Body of pancreas (tissue), 4 donors: ENCODE measurements at regions not wholly inside any gene's neighbourhood (a gene's known extent, or its start where the extent isn't known, plus 50 kb on each side); places are given as distances from the start of the nearest gene placed in this dataset.

ENCODE experiments used
- ATAC-seq: fragments of 150-250 bp; one replicate; pipeline ENCODE4 v1.9.1; 2016
- DNase-seq, 4 donors: peaks; one replicate each; pipeline ENCODE4 v3.0.0-alpha.2; 2019
- H3K27ac ChIP-seq, 4 donors: fragments of 200-600 bp; sonication (generic); 1 replicate in 3 of 4; 2 replicates in 1 of 4; pipeline versions ENCODE4 v1.5.1 to v1.6.1; 2016 to 2019; ENCODE audit warnings: mild to moderate bottlenecking in 1 of 4, mixed read lengths in 1 of 4, moderate library complexity in 1 of 4
- H3K27me3 ChIP-seq, 2 donors: fragments of 200-600 bp; sonication (generic); one replicate each; pipeline ENCODE4 v1.6.0; 2016; ENCODE audit warnings: mild to moderate bottlenecking in 1 of 2
- H3K36me3 ChIP-seq, 2 donors: fragments of 200-600 bp; sonication (generic); replicated peaks in 1 of 2; 2 replicates each; pipeline ENCODE4 v1.5.1; 2016; ENCODE audit warnings: low read depth in 2 of 2; ENCODE audit not compliant: insufficient read depth in 1 of 2
- H3K4me1 ChIP-seq: fragments of 200-600 bp; sonication (generic); one replicate; pipeline ENCODE4 v1.6.0; 2016
- H3K4me3 ChIP-seq, 2 donors: fragments of 200-600 bp; sonication (generic); 1 replicate in 1 of 2; 2 replicates in 1 of 2; pipeline ENCODE4 v1.5.1; 2016 to 2019
- H3K9me3 ChIP-seq, 3 donors: fragments of 200-600 bp; sonication (generic); 1 replicate in 2 of 3; 2 replicates in 1 of 3; pipeline ENCODE4 v1.5.1; 2016
- POLR2A ChIP-seq, 3 donors: fragments of 450-650 bp; IDR thresholded peaks; one replicate each; pipeline ENCODE4 v1.6.1; 2016; ENCODE audit warnings: antibody characterized with exemption in 3 of 3, mild to moderate bottlenecking in 2 of 3
- WGBS, 2 donors: methylation state at CpG; one replicate each; pipeline ENCODE4 v1.1.5; 2017; 5-methylcytosine and 5-hydroxymethylcytosine counted together
- intact Hi-C: fragments of 100-400 bp; cut with DNase I; formaldehyde crosslinking; loops from one replicate; pipeline ENCODE4 v1.15.1; 2023
- TF ChIP-seq, protein P1 (sequence below), 7 experiments: fragments of 450-650 bp in 4 of 7; fragments of 200-600 bp in 3 of 7; sonication (generic) in 3 of 7; IDR thresholded peaks; one replicate each; pipeline ENCODE4 v1.5.1; 2016 to 2019; ENCODE audit warnings: antibody characterized with exemption in 7 of 7

DNA sequence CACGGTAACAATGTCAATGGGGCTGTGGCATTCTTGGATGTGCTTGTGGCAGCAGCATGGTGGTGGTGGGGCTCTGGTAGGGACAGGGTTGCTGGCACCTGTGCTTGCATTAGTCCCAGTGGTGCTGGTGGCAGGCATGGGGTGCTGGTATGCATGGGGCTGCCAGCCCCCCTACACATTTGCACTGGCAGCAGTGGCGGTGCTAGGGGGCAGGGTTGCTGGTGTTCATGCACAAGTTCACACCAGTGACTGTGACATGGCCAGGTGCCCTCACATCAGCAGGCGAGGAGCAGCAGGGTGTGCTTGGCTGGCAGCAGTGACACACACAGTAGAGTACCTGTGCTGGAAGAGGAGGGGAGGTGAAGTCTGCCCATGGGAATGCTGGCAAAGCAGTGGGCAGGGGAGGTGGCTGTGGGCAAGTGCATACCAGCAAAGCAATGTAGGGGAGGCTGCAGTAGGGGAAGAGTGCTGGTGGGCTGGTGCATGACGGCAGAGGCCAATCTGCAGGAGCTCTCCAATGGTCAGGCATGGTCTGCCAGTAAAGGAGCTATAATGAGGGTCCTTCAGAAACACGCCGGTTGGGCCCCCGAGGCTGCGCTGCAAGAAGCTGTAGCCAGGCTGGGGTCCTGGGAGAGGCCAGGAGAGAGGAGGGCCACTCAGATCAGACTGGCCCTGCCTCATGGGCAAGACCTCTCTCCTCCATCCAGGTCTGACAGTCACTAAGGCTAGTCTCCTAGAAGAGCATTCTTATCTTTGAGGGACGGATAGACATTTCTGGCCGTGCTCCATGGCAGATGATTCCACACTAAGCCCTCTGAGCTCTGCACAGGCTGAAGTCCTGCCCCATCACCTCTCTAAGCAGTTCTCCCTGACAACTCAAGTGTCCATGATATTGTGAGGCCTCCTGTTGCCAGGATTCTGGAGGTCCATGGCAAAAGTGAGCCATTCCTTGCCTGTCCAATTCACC, 406.4 kb downstream of the SEMA3D start:
- Histone ChIP-seq H3K9me3 (no peaks in the 10 kb centered on the region), H3K27ac (no peak overlapping the region), H3K27me3 (no peaks in the 10 kb centered on the region), H3K36me3 (no peaks in the 10 kb centered on the region), H3K4me1 (no peaks in the 10 kb centered on the region), H3K4me3 (no peak overlapping the region)
- DNase-seq (no peak), ATAC-seq (no peak)
- TF ChIP-seq POLR2A (IDR thresholded peaks at IDR 0.05): no peak
- TF ChIP-seq, protein P1, sequence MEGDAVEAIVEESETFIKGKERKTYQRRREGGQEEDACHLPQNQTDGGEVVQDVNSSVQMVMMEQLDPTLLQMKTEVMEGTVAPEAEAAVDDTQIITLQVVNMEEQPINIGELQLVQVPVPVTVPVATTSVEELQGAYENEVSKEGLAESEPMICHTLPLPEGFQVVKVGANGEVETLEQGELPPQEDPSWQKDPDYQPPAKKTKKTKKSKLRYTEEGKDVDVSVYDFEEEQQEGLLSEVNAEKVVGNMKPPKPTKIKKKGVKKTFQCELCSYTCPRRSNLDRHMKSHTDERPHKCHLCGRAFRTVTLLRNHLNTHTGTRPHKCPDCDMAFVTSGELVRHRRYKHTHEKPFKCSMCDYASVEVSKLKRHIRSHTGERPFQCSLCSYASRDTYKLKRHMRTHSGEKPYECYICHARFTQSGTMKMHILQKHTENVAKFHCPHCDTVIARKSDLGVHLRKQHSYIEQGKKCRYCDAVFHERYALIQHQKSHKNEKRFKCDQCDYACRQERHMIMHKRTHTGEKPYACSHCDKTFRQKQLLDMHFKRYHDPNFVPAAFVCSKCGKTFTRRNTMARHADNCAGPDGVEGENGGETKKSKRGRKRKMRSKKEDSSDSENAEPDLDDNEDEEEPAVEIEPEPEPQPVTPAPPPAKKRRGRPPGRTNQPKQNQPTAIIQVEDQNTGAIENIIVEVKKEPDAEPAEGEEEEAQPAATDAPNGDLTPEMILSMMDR (IDR thresholded peaks at IDR 0.05): no peak
- intact Hi-C loops: no loop called here
- WGBS, 2 donors: 80 to 88% methylated on average over 10 of the region's 10 CpGs

GRCh38 chr7:84757761-84758160, 429.1 kb downstream of the SEMA3D start:
- WGBS, 2 donors: 74 to 79% methylated on average over 4 of the region's 4 CpGs
- Histone ChIP-seq H3K27me3 (no peaks in the 10 kb centered on the region), H3K9me3 (no peaks in the 10 kb centered on the region), H3K36me3 (no peaks in the 10 kb centered on the region), H3K27ac (no peak overlapping the region), H3K4me1 (no peaks in the 10 kb centered on the region), H3K4me3 (no peak overlapping the region)
- intact Hi-C loops: no loop called here
- ATAC-seq (no peak), DNase-seq (no peak)
- no peak for TF ChIP-seq POLR2A (IDR thresholded peaks at IDR 0.05)
- TF ChIP-seq, protein P1 (IDR thresholded peaks at IDR 0.05): no peak

DNA sequence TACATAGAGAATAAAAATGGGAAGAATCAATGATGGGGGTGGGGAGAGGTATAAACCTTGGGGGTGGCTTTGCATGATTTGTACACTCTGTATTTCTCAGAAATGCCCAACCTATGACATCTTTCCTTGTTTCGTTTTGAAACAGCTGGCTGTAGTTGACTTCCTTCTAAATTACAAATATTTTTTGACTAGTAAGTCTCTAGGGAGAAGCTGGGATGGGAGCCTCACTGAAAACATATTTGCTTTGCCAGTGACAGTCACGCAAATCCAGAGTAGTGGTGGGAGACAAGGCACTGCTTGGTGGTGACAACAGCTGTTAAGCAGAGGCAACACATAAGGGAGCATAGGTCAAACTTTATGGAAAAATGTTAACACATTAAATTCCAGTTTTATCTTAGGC, 440.5 kb downstream of the SEMA3D start:
- intact Hi-C loops: no loop called here
- no peak for DNase-seq
- no peak overlapping the region for H3K4me3 ChIP-seq
- H3K9me3 ChIP-seq: no peaks in the 10 kb centered on the region
- H3K4me1 ChIP-seq: no peaks in the 10 kb centered on the region
- TF ChIP-seq POLR2A (IDR thresholded peaks at IDR 0.05): no peak
- TF ChIP-seq, protein P1 (IDR thresholded peaks at IDR 0.05): no peak
- no peaks in the 10 kb centered on the region for H3K27me3 ChIP-seq
- ATAC-seq: no peak
- H3K27ac ChIP-seq: no peak overlapping the region
- no peaks in the 10 kb centered on the region for H3K36me3 ChIP-seq
- 28 to 34% methylated on average over 2 of the region's 2 CpGs for WGBS, 2 donors

GRCh38 chr7:84744385-84744784, 442.5 kb downstream of the SEMA3D start:
- no peaks in the 10 kb centered on the region for H3K4me1 ChIP-seq
- intact Hi-C loops: no loop called here
- no peak overlapping the region for H3K4me3 ChIP-seq
- no peaks in the 10 kb centered on the region for H3K27me3 ChIP-seq
- no peak for TF ChIP-seq POLR2A (IDR thresholded peaks at IDR 0.05)
- TF ChIP-seq, protein P1 (IDR thresholded peaks at IDR 0.05): no peak
- ATAC-seq: no peak
- no peaks in the 10 kb centered on the region for H3K9me3 ChIP-seq
- 53 to 63% methylated on average over 3 of the region's 3 CpGs for WGBS, 2 donors
- H3K36me3 ChIP-seq: no peaks in the 10 kb centered on the region
- no peak overlapping the region for H3K27ac ChIP-seq
- DNase-seq: no peak
